NB4 (cell line): ENCODE measurements at regions not wholly inside any gene's neighbourhood (a gene's known extent, or its start where the extent isn't known, plus 50 kb on each side); places are given as distances from the start of the nearest gene placed in this dataset.

ENCODE experiments used
- DNase-seq: peaks from one replicate; pipeline ENCODE4 v3.0.0; 2010; ENCODE audit warnings: low read depth
- H3K4me3 ChIP-seq: one replicate; pipeline ENCODE4 v1.5.1; 2011; ENCODE audit warnings: mild to moderate bottlenecking, low read depth, low read length, moderate library complexity
- CTCF ChIP-seq: IDR thresholded peaks from one replicate; pipeline ENCODE4 v1.5.1; 2012; ENCODE audit warnings: low read depth, low read length
- MAX ChIP-seq: IDR thresholded peaks from 2 replicates; pipeline ENCODE4 v1.6.1; 2011; ENCODE audit warnings: low read depth, low read length
- MYC ChIP-seq: IDR thresholded peaks from 2 replicates; pipeline ENCODE4 v1.6.1; 2011; ENCODE audit warnings: low read depth, low read length
- POLR2A ChIP-seq: IDR thresholded peaks from 2 replicates; pipeline ENCODE4 v1.6.1; 2011; ENCODE audit warnings: mild to moderate bottlenecking; ENCODE audit not compliant: insufficient read length; ENCODE audit errors: extremely low read depth

- no peak overlapping the region for H3K4me3 ChIP-seq
- DNase-seq = no peak
- TF ChIP-seq CTCF (no peak), POLR2A (no peak), MAX (no peak), MYC (no peak)
Observed at GRCh38 chr17:62191390-62192361, 126.6 kb upstream of the MED13 start.

GRCh38 chr17:62189377-62189776, 124.3 kb upstream of the MED13 start:
- no peak overlapping the region for H3K4me3 ChIP-seq
- no peak for TF ChIP-seq POLR2A
- TF ChIP-seq CTCF = no peak
- TF ChIP-seq MAX = no peak
- TF ChIP-seq MYC = no peak
- no peak for DNase-seq

GRCh38 chr17:62188713-62189112, 123.6 kb upstream of the MED13 start:
- H3K4me3 ChIP-seq = no peak overlapping the region
- TF ChIP-seq POLR2A = no peak
- no peak for TF ChIP-seq MYC
- DNase-seq = no peak

- H3K4me3 ChIP-seq = no peak overlapping the region
- no peak for TF ChIP-seq CTCF
- TF ChIP-seq MYC = no peak
- no peak for TF ChIP-seq POLR2A
- TF ChIP-seq MAX = no peak
- DNase-seq = no peak
Observed at GRCh38 chr17:62187681-62188080, 122.6 kb upstream of the MED13 start.

- no peak for DNase-seq
- no peak for TF ChIP-seq MAX
- TF ChIP-seq CTCF = no peak
- no peak for TF ChIP-seq MYC
- TF ChIP-seq POLR2A = no peak
- no peak overlapping the region for H3K4me3 ChIP-seq
Observed at GRCh38 chr17:62186841-62187240, 121.8 kb upstream of the MED13 start.

- no peak overlapping the region for H3K4me3 ChIP-seq
- TF ChIP-seq MAX (no peak), MYC (no peak), POLR2A (no peak)
- DNase-seq = no peak
Observed at GRCh38 chr17:62180772-62181171, 115.7 kb upstream of the MED13 start.
